ENCODE measurements at regions not wholly inside any gene's neighbourhood (a gene's known extent, or its start where the extent isn't known, plus 50 kb on each side); places are given as distances from the start of the nearest gene placed in this dataset.

GRCh38 chr5:3351581-3352442 lies 243.8 kb upstream of the IRX1 start (continued):
- TF ChIP-seq CTCFL (IDR thresholded peaks at IDR 0.05; ENCODE audit: borderline replicate concordance, insufficient read depth, low read depth, low read length, poor library complexity, severe bottlenecking) (no peak), RFX1 (IDR thresholded peaks at IDR 0.05) (no peak), ZNF143 (CRISPR knock-in tag; IDR thresholded peaks at IDR 0.05) (no peak), TAL1 (IDR thresholded peaks at IDR 0.05) (no peak), RBFOX2 (IDR thresholded peaks at IDR 0.05; ENCODE audit: low read depth, low read length) (no peak)

- no peaks in the 10 kb centered on the region for H3K9me3 ChIP-seq (replicated peaks; ENCODE audit: control insufficient read depth, insufficient read depth, low read depth, low read length)
- H3K36me3 ChIP-seq (ENCODE audit: control insufficient read depth, insufficient read depth, low read length) = no peaks in the 10 kb centered on the region
- DNase-seq (ENCODE audit: extremely low read depth in 1 of 4, low spot score in 3 of 4) (no peak), FAIRE-seq (no peak), ATAC-seq (no peak)
- no TSS peak for BruUV-seq (replicated peaks)
- no peaks in the 10 kb centered on the region for H3K4me1 ChIP-seq (replicated peaks in 1 of 2; ENCODE audit: control insufficient read depth in 2 of 2, insufficient read depth in 2 of 2, low read length in 2 of 2)
- H2AFZ ChIP-seq (ENCODE audit: low read depth, low read length) = no peak overlapping the region
- CTCF ChIA-PET (ENCODE audit: low intra/inter-chr PET ratio) = no interaction called here
- H4K20me1 ChIP-seq (replicated peaks; ENCODE audit: control insufficient read depth, insufficient read depth, low read length) = no peaks in the 10 kb centered on the region
- POLR2A ChIA-PET = no interaction called here
- H3K4me3 ChIP-seq = no peak overlapping the region
- in situ Hi-C loops (cut with MboI) = no loop called here
- peaks cover 5% of the 10 kb centered on the region for H3K9me1 ChIP-seq (ENCODE audit: control insufficient read depth, insufficient read depth, low read length)
- 0% methylated on average over 5 of the region's 5 CpGs for WGBS (ENCODE audit: insufficient coverage, low coverage, missing lambda C conversion rate)
- H3K27me3 ChIP-seq (ENCODE audit: control insufficient read depth in 2 of 2, insufficient read depth in 2 of 2, low read length in 2 of 2) = no peaks in the 10 kb centered on the region
- intact Hi-C loops (cut with micrococcal nuclease) = no loop called here
- no peak overlapping the region for H3K27ac ChIP-seq (ENCODE audit: extremely low read depth, low read depth, low read length)
- H3K79me2 ChIP-seq (ENCODE audit: control insufficient read depth, insufficient read depth, low read length) = no peaks in the 10 kb centered on the region
- H3K9ac ChIP-seq (ENCODE audit: insufficient read depth in 1 of 2, low read depth in 2 of 2, low read length in 2 of 2) = no peak overlapping the region
- H3K4me2 ChIP-seq (ENCODE audit: insufficient read depth, low read length) = no peak overlapping the region
- no peak for TF ChIP-seq ZNF324 (CRISPR knock-in tag; IDR thresholded peaks at IDR 0.05)
- no peak for TF ChIP-seq JUNB (CRISPR knock-in tag; conservative IDR thresholded peaks at IDR 0.05)
- no peak for TF ChIP-seq FOSL1 (tag; conservative IDR thresholded peaks at IDR 0.05)
- no peak for TF ChIP-seq PHB2 (IDR thresholded peaks at IDR 0.05; ENCODE audit: low read depth)
- no peak for TF ChIP-seq SETDB1 (IDR thresholded peaks at IDR 0.05; ENCODE audit: low read length)
- no peak for TF ChIP-seq EP300 (IDR thresholded peaks at IDR 0.05; ENCODE audit: low read length)
- TF ChIP-seq ZNF77 (CRISPR knock-in tag; IDR thresholded peaks at IDR 0.05) = no peak
- no peak for TF ChIP-seq MCM3 (IDR thresholded peaks at IDR 0.05)
- no peak for TF ChIP-seq POU5F1 (IDR thresholded peaks at IDR 0.05; ENCODE audit: borderline replicate concordance, low read depth, low read length, partially characterized antibody)
- no peak for TF ChIP-seq ZBTB7A (IDR thresholded peaks at IDR 0.05; ENCODE audit: borderline replicate concordance, control insufficient read depth, low read depth, low read length)
- TF ChIP-seq FIP1L1 (IDR thresholded peaks at IDR 0.05; ENCODE audit: low read depth, low read length, poor library complexity, severe bottlenecking) = no peak
- TF ChIP-seq SNRNP70 (optimal IDR thresholded peaks at IDR 0.05; ENCODE audit: low read depth, low read length) = no peak
- TF ChIP-seq TGIF2 (CRISPR knock-in tag; IDR thresholded peaks at IDR 0.05) = no peak
- TF ChIP-seq PTTG1 (tag; IDR thresholded peaks at IDR 0.05; ENCODE audit: low read depth) = no peak
Observed at GRCh38 chr5:3350781-3351180, 244.9 kb upstream of the IRX1 start.
